ENCODE measurements at regions not wholly inside any gene's neighbourhood (a gene's known extent, or its start where the extent isn't known, plus 50 kb on each side); places are given as distances from the start of the nearest gene placed in this dataset.
"Not testable (repeated sequence)": the region's sequence is repeated elsewhere in the genome, so short reads cannot be mapped to it uniquely, and the experiment has no call there.

DNA sequence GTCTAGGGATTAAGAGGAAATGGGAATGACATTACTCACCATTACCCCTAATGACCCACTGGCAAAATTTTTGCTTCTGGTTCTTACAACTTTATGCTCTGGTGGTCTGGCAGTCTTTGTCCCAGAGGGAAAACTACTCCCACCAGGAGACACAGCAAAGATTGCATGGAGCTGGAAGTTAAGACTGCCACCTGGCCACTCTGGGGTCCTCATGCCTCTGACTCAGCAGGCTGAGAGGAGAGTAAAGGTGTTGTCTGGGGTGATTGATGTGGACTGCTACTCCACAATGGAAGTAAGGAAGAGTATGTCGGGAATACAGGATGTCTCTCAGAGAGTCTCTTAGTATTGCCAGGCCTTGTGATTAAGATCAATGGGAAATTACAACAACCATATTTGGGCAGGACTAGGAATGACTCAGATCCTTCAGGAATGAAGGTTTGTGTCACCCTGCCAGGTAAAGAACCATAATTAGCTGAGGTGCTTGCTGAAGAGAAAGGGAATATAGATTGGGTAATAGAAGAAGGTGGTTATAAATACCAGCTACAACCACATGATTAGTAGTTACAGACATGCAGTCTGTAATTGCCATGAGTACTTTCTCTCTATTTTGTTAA, 215.5 kb downstream of the GPAT3 start:
- H3K27ac ChIP-seq (ENCODE audit: low read depth in 1 of 2, low read length in 1 of 2), result no peak overlapping the region
- no peaks in the 10 kb centered on the region for H3K36me3 ChIP-seq (ENCODE audit: control insufficient read depth in 2 of 2, insufficient read depth in 2 of 2, low read length in 1 of 2)
- no peaks in the 10 kb centered on the region for H3K4me1 ChIP-seq (ENCODE audit: control insufficient read depth in 2 of 2, insufficient read depth in 2 of 2, low read length in 2 of 2)
- no peak for DNase-seq (ENCODE audit: low read depth in 6 of 9, low spot score in 9 of 9)
- no peaks in the 10 kb centered on the region for H3K9me3 ChIP-seq (ENCODE audit: control insufficient read depth in 2 of 2, insufficient read depth in 1 of 2, low read length in 1 of 2)
- H3K27me3 ChIP-seq (ENCODE audit: control insufficient read depth in 2 of 2, insufficient read depth in 1 of 2, low read length in 1 of 2), result no peaks in the 10 kb centered on the region
- 81% methylated on average over 1 of the region's 1 CpG for WGBS
- H3K4me3 ChIP-seq (ENCODE audit: low read length in 2 of 2), result no peak overlapping the region

- Histone ChIP-seq H3K27me3 (ENCODE audit: control insufficient read depth in 2 of 2, insufficient read depth in 1 of 2, low read length in 1 of 2) (no peaks in the 10 kb centered on the region), H3K36me3 (ENCODE audit: control insufficient read depth in 2 of 2, insufficient read depth in 2 of 2, low read length in 1 of 2) (no peaks in the 10 kb centered on the region), H3K4me3 (ENCODE audit: low read length in 2 of 2) (no peak overlapping the region), H3K9me3 (ENCODE audit: control insufficient read depth in 2 of 2, insufficient read depth in 1 of 2, low read length in 1 of 2) (no peaks in the 10 kb centered on the region), H3K4me1 (ENCODE audit: control insufficient read depth in 2 of 2, insufficient read depth in 2 of 2, low read length in 2 of 2) (no peaks in the 10 kb centered on the region), H3K27ac (ENCODE audit: low read depth in 1 of 2, low read length in 1 of 2) (no peak overlapping the region)
- WGBS, result 96% methylated on average over 2 of the region's 2 CpGs
- no peak for DNase-seq (ENCODE audit: low read depth in 6 of 9, low spot score in 9 of 9)
These were observed 212.8 kb downstream of the GPAT3 start for GRCh38 chr4:83748711-83749110.

DNA sequence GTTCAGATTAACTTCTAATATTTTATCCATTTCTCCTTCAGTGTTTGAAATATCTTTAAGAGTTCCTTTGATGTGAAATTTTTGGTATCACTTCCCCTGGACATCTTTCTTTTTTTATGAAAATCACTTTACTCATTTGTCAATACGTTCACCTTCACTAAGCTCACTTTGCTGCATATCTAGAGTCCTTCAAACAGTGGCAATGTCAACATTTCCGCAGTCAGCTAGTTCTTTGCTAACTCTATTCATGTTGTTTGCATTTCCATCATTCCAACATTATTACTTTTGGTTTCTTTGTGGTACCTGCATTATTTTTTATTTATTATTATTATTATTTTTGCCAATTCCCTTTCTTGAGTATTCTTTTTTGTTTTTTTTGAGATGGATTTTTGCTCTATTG, 203.0 kb downstream of the GPAT3 start:
- no peak overlapping the region for H3K4me3 ChIP-seq (ENCODE audit: low read length in 2 of 2)
- H3K27ac ChIP-seq (ENCODE audit: low read depth in 1 of 2, low read length in 1 of 2), result no peak overlapping the region
- 93% methylated on average over 2 of the region's 2 CpGs for WGBS
- H3K36me3 ChIP-seq (ENCODE audit: control insufficient read depth in 2 of 2, insufficient read depth in 2 of 2, low read length in 1 of 2), result no peaks in the 10 kb centered on the region
- DNase-seq (ENCODE audit: low read depth in 6 of 9, low spot score in 9 of 9), result no peak
- no peaks in the 10 kb centered on the region for H3K27me3 ChIP-seq (ENCODE audit: control insufficient read depth in 2 of 2, insufficient read depth in 1 of 2, low read length in 1 of 2)
- H3K9me3 ChIP-seq (ENCODE audit: control insufficient read depth in 2 of 2, insufficient read depth in 1 of 2, low read length in 1 of 2), result no peaks in the 10 kb centered on the region
- no peaks in the 10 kb centered on the region for H3K4me1 ChIP-seq (ENCODE audit: control insufficient read depth in 2 of 2, insufficient read depth in 2 of 2, low read length in 2 of 2)

GRCh38 chr4:83734576-83734975, 198.7 kb downstream of the GPAT3 start:
- no peak overlapping the region for H3K27ac ChIP-seq (ENCODE audit: low read depth in 1 of 2, low read length in 1 of 2)
- 97% methylated on average over 3 of the region's 3 CpGs for WGBS
- H3K4me3 ChIP-seq (ENCODE audit: low read length in 2 of 2), result no peak overlapping the region
- H3K36me3 ChIP-seq (ENCODE audit: control insufficient read depth in 2 of 2, insufficient read depth in 2 of 2, low read length in 1 of 2), result no peaks in the 10 kb centered on the region
- H3K27me3 ChIP-seq (ENCODE audit: control insufficient read depth in 2 of 2, insufficient read depth in 1 of 2, low read length in 1 of 2), result no peaks in the 10 kb centered on the region
- DNase-seq (ENCODE audit: low read depth in 6 of 9, low spot score in 9 of 9), result no peak
- H3K4me1 ChIP-seq (ENCODE audit: control insufficient read depth in 2 of 2, insufficient read depth in 2 of 2, low read length in 2 of 2), result no peaks in the 10 kb centered on the region
- H3K9me3 ChIP-seq (ENCODE audit: control insufficient read depth in 2 of 2, insufficient read depth in 1 of 2, low read length in 1 of 2), result no peaks in the 10 kb centered on the region

- no peaks in the 10 kb centered on the region for H3K27me3 ChIP-seq (ENCODE audit: control insufficient read depth in 2 of 2, insufficient read depth in 1 of 2, low read length in 1 of 2)
- WGBS, result 33% methylated on average over 3 of the region's 3 CpGs
- H3K36me3 ChIP-seq (ENCODE audit: control insufficient read depth in 2 of 2, insufficient read depth in 2 of 2, low read length in 1 of 2), result no peaks in the 10 kb centered on the region
- no peak overlapping the region for H3K27ac ChIP-seq (ENCODE audit: low read depth in 1 of 2, low read length in 1 of 2)
- H3K9me3 ChIP-seq (ENCODE audit: control insufficient read depth in 2 of 2, insufficient read depth in 1 of 2, low read length in 1 of 2), result no peaks in the 10 kb centered on the region
- no peak for DNase-seq (ENCODE audit: low read depth in 6 of 9, low spot score in 9 of 9)
- no peaks in the 10 kb centered on the region for H3K4me1 ChIP-seq (ENCODE audit: control insufficient read depth in 2 of 2, insufficient read depth in 2 of 2, low read length in 2 of 2)
- no peak overlapping the region for H3K4me3 ChIP-seq (ENCODE audit: low read length in 2 of 2)
These were observed 196.3 kb downstream of the GPAT3 start for GRCh38 chr4:83732114-83732635.

DNA sequence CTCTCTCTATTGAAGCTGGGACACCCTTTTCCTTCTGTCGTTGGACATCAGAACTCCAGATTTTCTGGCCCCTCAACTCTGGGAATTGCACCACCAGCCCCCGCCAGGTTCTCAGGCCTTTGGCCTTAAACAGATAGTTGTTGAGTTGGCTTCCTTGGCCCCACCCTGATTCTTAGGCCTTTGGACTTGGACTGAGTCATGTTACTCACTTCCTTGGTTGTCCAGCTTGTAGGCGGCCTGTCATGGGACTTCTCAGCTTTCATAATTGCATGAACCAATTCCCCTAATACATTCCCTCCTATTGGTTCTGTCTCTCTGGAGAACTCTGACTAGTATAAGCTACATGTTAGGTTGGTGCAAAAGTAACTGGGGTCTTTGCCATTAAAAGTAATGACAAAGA, 195.7 kb downstream of the GPAT3 start:
- no peaks in the 10 kb centered on the region for H3K27me3 ChIP-seq (ENCODE audit: control insufficient read depth in 2 of 2, insufficient read depth in 1 of 2, low read length in 1 of 2)
- DNase-seq (ENCODE audit: low read depth in 6 of 9, low spot score in 9 of 9), result no peak
- no peaks in the 10 kb centered on the region for H3K4me1 ChIP-seq (ENCODE audit: control insufficient read depth in 2 of 2, insufficient read depth in 2 of 2, low read length in 2 of 2)
- H3K9me3 ChIP-seq (ENCODE audit: control insufficient read depth in 2 of 2, insufficient read depth in 1 of 2, low read length in 1 of 2), result no peaks in the 10 kb centered on the region
- WGBS, result 98% methylated on average over 3 of the region's 3 CpGs
- H3K27ac ChIP-seq (ENCODE audit: low read depth in 1 of 2, low read length in 1 of 2), result no peak overlapping the region
- H3K4me3 ChIP-seq (ENCODE audit: low read length in 2 of 2), result no peak overlapping the region
- no peaks in the 10 kb centered on the region for H3K36me3 ChIP-seq (ENCODE audit: control insufficient read depth in 2 of 2, insufficient read depth in 2 of 2, low read length in 1 of 2)

DNA sequence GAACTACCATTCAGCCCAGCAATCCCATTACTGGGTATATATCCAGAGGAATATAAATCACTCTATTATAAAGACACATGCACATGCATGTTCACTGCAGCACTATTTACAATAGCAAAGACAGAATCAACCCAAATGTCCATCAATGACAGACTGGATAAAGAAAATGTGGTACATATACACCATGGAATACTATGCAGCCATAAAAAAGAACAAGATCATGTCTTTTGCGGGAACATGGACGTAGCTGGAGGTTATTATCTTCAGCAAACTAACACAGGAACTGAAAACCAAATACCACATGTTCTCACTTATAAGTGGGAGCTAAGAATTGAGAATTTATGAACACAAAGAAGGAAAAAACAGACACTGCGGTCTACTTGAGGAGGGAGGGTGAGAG, 195.1 kb downstream of the GPAT3 start:
- WGBS, result 95% methylated on average over 3 of the region's 3 CpGs

GRCh38 chr4:83728191-83728590, 192.3 kb downstream of the GPAT3 start:
- Histone ChIP-seq H3K4me3 (ENCODE audit: low read length in 2 of 2) (no peak overlapping the region), H3K4me1 (ENCODE audit: control insufficient read depth in 2 of 2, insufficient read depth in 2 of 2, low read length in 2 of 2) (no peaks in the 10 kb centered on the region), H3K36me3 (ENCODE audit: control insufficient read depth in 2 of 2, insufficient read depth in 2 of 2, low read length in 1 of 2) (no peaks in the 10 kb centered on the region), H3K27me3 (ENCODE audit: control insufficient read depth in 2 of 2, insufficient read depth in 1 of 2, low read length in 1 of 2) (no peaks in the 10 kb centered on the region), H3K27ac (ENCODE audit: low read depth in 1 of 2, low read length in 1 of 2) (no peak overlapping the region), H3K9me3 (ENCODE audit: control insufficient read depth in 2 of 2, insufficient read depth in 1 of 2, low read length in 1 of 2) (no peaks in the 10 kb centered on the region)
- DNase-seq (ENCODE audit: low read depth in 6 of 9, low spot score in 9 of 9), result no peak

More for the DNA sequence above, 195.1 kb downstream of the GPAT3 start:
- not testable (repeated sequence) for H3K4me3 ChIP-seq (ENCODE audit: low read length in 2 of 2); H3K36me3 ChIP-seq (ENCODE audit: control insufficient read depth in 2 of 2, insufficient read depth in 2 of 2, low read length in 1 of 2); H3K4me1 ChIP-seq (ENCODE audit: control insufficient read depth in 2 of 2, insufficient read depth in 2 of 2, low read length in 2 of 2); DNase-seq (ENCODE audit: low read depth in 6 of 9, low spot score in 9 of 9); H3K27ac ChIP-seq (ENCODE audit: low read depth in 1 of 2, low read length in 1 of 2); H3K27me3 ChIP-seq (ENCODE audit: control insufficient read depth in 2 of 2, insufficient read depth in 1 of 2, low read length in 1 of 2); H3K9me3 ChIP-seq (ENCODE audit: control insufficient read depth in 2 of 2, insufficient read depth in 1 of 2, low read length in 1 of 2)

GRCh38 chr4:83725336-83726085, 189.6 kb downstream of the GPAT3 start:
- H3K4me1 ChIP-seq (ENCODE audit: control insufficient read depth in 2 of 2, insufficient read depth in 2 of 2, low read length in 2 of 2), result no peaks in the 10 kb centered on the region
- WGBS, result 94% methylated on average over 6 of the region's 6 CpGs
- no peak overlapping the region for H3K4me3 ChIP-seq (ENCODE audit: low read length in 2 of 2)
- no peaks in the 10 kb centered on the region for H3K27me3 ChIP-seq (ENCODE audit: control insufficient read depth in 2 of 2, insufficient read depth in 1 of 2, low read length in 1 of 2)
- H3K9me3 ChIP-seq (ENCODE audit: control insufficient read depth in 2 of 2, insufficient read depth in 1 of 2, low read length in 1 of 2), result no peaks in the 10 kb centered on the region
- H3K27ac ChIP-seq (ENCODE audit: low read depth in 1 of 2, low read length in 1 of 2), result no peak overlapping the region
- no peaks in the 10 kb centered on the region for H3K36me3 ChIP-seq (ENCODE audit: control insufficient read depth in 2 of 2, insufficient read depth in 2 of 2, low read length in 1 of 2)
- DNase-seq (ENCODE audit: low read depth in 6 of 9, low spot score in 9 of 9), result no peak

Data from thymus (tissue), 11 donors.